H9 (cell line): ENCODE measurements at regions not wholly inside any gene's neighbourhood (a gene's known extent, or its start where the extent isn't known, plus 50 kb on each side); places are given as distances from the start of the nearest gene placed in this dataset.

Source experiments
- DNase-seq: peaks from one replicate; pipeline ENCODE4 v3.0.0-alpha.2; 2017
- H2AFZ ChIP-seq: one replicate; pipeline ENCODE4 v1.6.1; 2013; ENCODE audit warnings: mild to moderate bottlenecking, low read length, control low read depth, moderate library complexity
- H2AK5ac ChIP-seq: 2 replicates; pipeline ENCODE4 v1.6.1; 2013; ENCODE audit warnings: low read length, control low read depth, mixed read lengths; ENCODE audit not compliant: insufficient read length
- H2BK120ac ChIP-seq: one replicate; pipeline ENCODE4 v1.6.1; 2013; ENCODE audit warnings: low read depth, mild to moderate bottlenecking, low read length, control low read depth, inconsistent platforms; ENCODE audit not compliant: poor library complexity, severe bottlenecking
- H2BK12ac ChIP-seq: 2 replicates; pipeline ENCODE4 v1.6.1; 2013; ENCODE audit warnings: low read length, control low read depth, mixed read lengths, low read depth; ENCODE audit not compliant: insufficient read length
- H2BK15ac ChIP-seq: 2 replicates; pipeline ENCODE4 v1.6.1; 2013; ENCODE audit warnings: low read depth, low read length, control low read depth
- H2BK20ac ChIP-seq: one replicate; pipeline ENCODE4 v1.6.1; 2013; ENCODE audit warnings: low read depth, mild to moderate bottlenecking, low read length, control low read depth, inconsistent platforms; ENCODE audit not compliant: poor library complexity, severe bottlenecking
- H2BK5ac ChIP-seq: 2 replicates; pipeline ENCODE4 v1.6.1; 2013; ENCODE audit warnings: low read length, control low read depth, mixed read lengths; ENCODE audit not compliant: insufficient read length
- H3K14ac ChIP-seq: 2 replicates; pipeline ENCODE4 v1.6.1; 2013; ENCODE audit warnings: low read length, control low read depth; ENCODE audit not compliant: insufficient read depth
- H3K18ac ChIP-seq: 2 replicates; pipeline ENCODE4 v1.6.1; 2013; ENCODE audit warnings: low read depth, mild to moderate bottlenecking, mixed read lengths, low read length, control low read depth; ENCODE audit not compliant: insufficient read length
- H3K23ac ChIP-seq: 2 replicates; pipeline ENCODE4 v1.6.1; 2013; ENCODE audit warnings: low read length, control low read depth, mixed read lengths, low read depth; ENCODE audit not compliant: insufficient read length
- H3K23me2 ChIP-seq: 2 replicates; pipeline ENCODE4 v1.6.1; 2013; ENCODE audit warnings: low read depth, mild to moderate bottlenecking, mixed read lengths, low read length, control low read depth; ENCODE audit not compliant: insufficient read length, poor library complexity, severe bottlenecking
- H3K27ac ChIP-seq: 2 replicates; pipeline ENCODE4 v1.5.1; 2013; ENCODE audit warnings: low read length, control low read depth, mixed read lengths, low read depth; ENCODE audit not compliant: insufficient read length
- H3K27me3 ChIP-seq: 2 replicates; pipeline ENCODE4 v1.6.1; 2013; ENCODE audit warnings: low read length, control low read depth, inconsistent platforms; ENCODE audit not compliant: insufficient read depth
- H3K4ac ChIP-seq: 2 replicates; pipeline ENCODE4 v1.6.1; 2013; ENCODE audit warnings: low read depth, mild to moderate bottlenecking, control low read depth, inconsistent platforms, low read length, moderate library complexity
- H3K4me1 ChIP-seq: 2 replicates; pipeline ENCODE4 v1.6.1; 2013; ENCODE audit warnings: low read length, control low read depth, inconsistent platforms; ENCODE audit not compliant: insufficient read depth
- H3K4me2 ChIP-seq: 2 replicates; pipeline ENCODE4 v1.6.1; 2013; ENCODE audit warnings: low read length, control low read depth, mixed read lengths; ENCODE audit not compliant: insufficient read length, insufficient read depth
- H3K56ac ChIP-seq: 2 replicates; pipeline ENCODE4 v1.6.1; 2013; ENCODE audit warnings: low read depth, mild to moderate bottlenecking, mixed read lengths, low read length, control low read depth; ENCODE audit not compliant: insufficient read length
- H3K79me1 ChIP-seq: 2 replicates; pipeline ENCODE4 v1.6.1; 2013; ENCODE audit warnings: low read depth, mild to moderate bottlenecking, moderate library complexity, low read length, control low read depth, inconsistent platforms; ENCODE audit not compliant: insufficient read depth, poor library complexity, severe bottlenecking
- H3K79me2 ChIP-seq: 2 replicates; pipeline ENCODE4 v1.6.1; 2013; ENCODE audit warnings: low read length, control low read depth, inconsistent platforms; ENCODE audit not compliant: insufficient read depth
- H3K9ac ChIP-seq: 2 replicates; pipeline ENCODE4 v1.6.1; 2013; ENCODE audit warnings: low read length, control low read depth, mixed read lengths; ENCODE audit not compliant: insufficient read length; ENCODE audit errors: extremely low read depth
- H3K9me3 ChIP-seq: one replicate; pipeline ENCODE4 v1.6.1; 2013; ENCODE audit warnings: low read depth, low read length, inconsistent platforms; ENCODE audit not compliant: control insufficient read depth
- H3T11ph ChIP-seq: one replicate; pipeline ENCODE4 v1.6.1; 2013; ENCODE audit warnings: mild to moderate bottlenecking, low read length, control low read depth, inconsistent platforms
- H4K20me1 ChIP-seq: one replicate; pipeline ENCODE4 v1.6.1; 2013; ENCODE audit not compliant: control insufficient read depth, insufficient read length, insufficient read depth
- H4K5ac ChIP-seq: 2 replicates; pipeline ENCODE4 v1.6.1; 2013; ENCODE audit warnings: low read depth, mild to moderate bottlenecking, mixed read lengths, low read length, control low read depth; ENCODE audit not compliant: insufficient read length
- H4K8ac ChIP-seq: replicated peaks from 2 replicates; pipeline ENCODE4 v1.6.1; 2013; ENCODE audit warnings: low read length, control low read depth, mixed read lengths, low read depth; ENCODE audit not compliant: insufficient read length
- H4K91ac ChIP-seq: 2 replicates; pipeline ENCODE4 v1.6.1; 2013; ENCODE audit warnings: low read depth, mild to moderate bottlenecking, moderate library complexity, mixed read lengths, low read length, control low read depth; ENCODE audit not compliant: insufficient read length
- H3K27ac Mint-ChIP-seq, 3 experiments: 2 replicates in 2 of 3; 3 replicates in 1 of 3; pipeline ENCODE4 v1.8.0; 2020 to 2021; ENCODE audit warnings: mixed read lengths in 3 of 3, mild to moderate bottlenecking in 1 of 3, moderate library complexity in 1 of 3
- H3K27me3 Mint-ChIP-seq: 2 replicates; pipeline ENCODE4 v1.8.0; 2021; ENCODE audit warnings: low read depth, mild to moderate bottlenecking, moderate library complexity, mixed read lengths
- H3K36me3 Mint-ChIP-seq, 3 experiments: 2 replicates in 2 of 3; 3 replicates in 1 of 3; pipeline ENCODE4 v1.8.0; 2020 to 2021; ENCODE audit warnings: low read depth in 3 of 3, mixed read lengths in 3 of 3; ENCODE audit not compliant: insufficient read depth in 1 of 3
- H3K4me1 Mint-ChIP-seq, 2 experiments: 2 replicates each; pipeline ENCODE4 v1.8.0; 2020; ENCODE audit warnings: mixed read lengths in 2 of 2
- H3K4me3 Mint-ChIP-seq, 2 experiments: 2 replicates in 1 of 2; 3 replicates in 1 of 2; pipeline ENCODE4 v1.8.0; 2020 to 2021; ENCODE audit warnings: mild to moderate bottlenecking in 2 of 2, mixed read lengths in 2 of 2, moderate library complexity in 1 of 2
- H3K9me3 Mint-ChIP-seq, 2 experiments: 2 replicates in 1 of 2; 3 replicates in 1 of 2; pipeline ENCODE4 v1.8.0; 2020; ENCODE audit warnings: mild to moderate bottlenecking in 2 of 2, mixed read lengths in 2 of 2, moderate library complexity in 1 of 2
- WGBS: extraction: QIAGEN DNeasy Blood & Tissue Kit; methylation state at CpG from one replicate; pipeline ENCODE4 v1.1.7; 2013; ENCODE audit warnings: missing lambda C conversion rate, low lambda C conversion rate, mixed read lengths; ENCODE audit not compliant: insufficient read length; ENCODE audit errors: extremely low coverage; 5-methylcytosine and 5-hydroxymethylcytosine counted together
- TF ChIP-seq, protein P1 (sequence below): fragments of 200-600 bp; sonication (generic); conservative IDR thresholded peaks from 3 replicates; pipeline ENCODE4 v1.8.0; 2021; ENCODE audit warnings: antibody characterized with exemption, mild to moderate bottlenecking

DNA sequence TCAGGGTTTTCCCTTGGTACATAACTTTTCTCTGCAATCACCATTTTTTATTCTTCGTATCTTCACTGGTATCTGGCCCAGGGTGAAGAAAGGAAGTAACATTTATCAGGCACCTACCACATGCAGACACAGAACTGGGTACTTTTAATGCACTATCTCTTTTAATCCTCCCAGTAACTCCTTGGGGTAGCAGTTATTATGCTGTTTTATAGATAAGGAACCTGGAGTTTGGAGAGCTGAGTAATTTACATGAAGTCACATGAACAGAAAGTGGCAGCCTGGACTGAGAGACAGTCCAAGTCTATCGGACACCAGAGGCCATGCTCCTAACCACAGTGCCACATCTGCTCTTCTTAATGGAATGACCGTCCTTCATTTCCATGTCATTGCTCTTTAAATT lies 117.1 kb upstream of the PODXL start:
- no peak overlapping the region for H2BK15ac ChIP-seq
- H2BK5ac ChIP-seq, result no peak overlapping the region
- H3K27me3 ChIP-seq, result no peaks in the 10 kb centered on the region; the same call in 1 of the 2 replicates
- H3K23me2 ChIP-seq, result no peaks in the 10 kb centered on the region
- no peak overlapping the region for H2BK20ac ChIP-seq
- no peak overlapping the region for H3K18ac ChIP-seq
- H4K20me1 ChIP-seq, result no peaks in the 10 kb centered on the region
- no peaks in the 10 kb centered on the region; a peak in 1 of 7 replicates for H3K36me3 Mint-ChIP-seq
- no peak overlapping the region for H3K4ac ChIP-seq
- no peak overlapping the region for H2AFZ ChIP-seq
- no peak overlapping the region for H4K5ac ChIP-seq
- H3K4me2 ChIP-seq, result no peak overlapping the region
- H3K9ac ChIP-seq, result no peak overlapping the region
- H3K79me1 ChIP-seq, result no peaks in the 10 kb centered on the region
- no peak overlapping the region for H4K8ac ChIP-seq
- no peak overlapping the region for H4K91ac ChIP-seq
- H3K14ac ChIP-seq, result no peak overlapping the region
- no CpG with 5 or more reads among the region's 3 CpGs for WGBS
- no peak overlapping the region for H2AK5ac ChIP-seq
- H3K27ac Mint-ChIP-seq, result no peak overlapping the region
- H3T11ph ChIP-seq, result no peak overlapping the region
- H3K4me1 Mint-ChIP-seq, result no peaks in the 10 kb centered on the region
- H3K4me1 ChIP-seq, result no peaks in the 10 kb centered on the region
- H3K9me3 Mint-ChIP-seq, result no peaks in the 10 kb centered on the region
- no peak overlapping the region for H2BK12ac ChIP-seq
- no peak for DNase-seq
- no peak overlapping the region for H3K4me3 Mint-ChIP-seq
- H3K27me3 Mint-ChIP-seq, result peaks cover 13% of the 10 kb centered on the region
- no peak overlapping the region for H3K23ac ChIP-seq
- H3K79me2 ChIP-seq, result no peaks in the 10 kb centered on the region
- TF ChIP-seq, protein P1, sequence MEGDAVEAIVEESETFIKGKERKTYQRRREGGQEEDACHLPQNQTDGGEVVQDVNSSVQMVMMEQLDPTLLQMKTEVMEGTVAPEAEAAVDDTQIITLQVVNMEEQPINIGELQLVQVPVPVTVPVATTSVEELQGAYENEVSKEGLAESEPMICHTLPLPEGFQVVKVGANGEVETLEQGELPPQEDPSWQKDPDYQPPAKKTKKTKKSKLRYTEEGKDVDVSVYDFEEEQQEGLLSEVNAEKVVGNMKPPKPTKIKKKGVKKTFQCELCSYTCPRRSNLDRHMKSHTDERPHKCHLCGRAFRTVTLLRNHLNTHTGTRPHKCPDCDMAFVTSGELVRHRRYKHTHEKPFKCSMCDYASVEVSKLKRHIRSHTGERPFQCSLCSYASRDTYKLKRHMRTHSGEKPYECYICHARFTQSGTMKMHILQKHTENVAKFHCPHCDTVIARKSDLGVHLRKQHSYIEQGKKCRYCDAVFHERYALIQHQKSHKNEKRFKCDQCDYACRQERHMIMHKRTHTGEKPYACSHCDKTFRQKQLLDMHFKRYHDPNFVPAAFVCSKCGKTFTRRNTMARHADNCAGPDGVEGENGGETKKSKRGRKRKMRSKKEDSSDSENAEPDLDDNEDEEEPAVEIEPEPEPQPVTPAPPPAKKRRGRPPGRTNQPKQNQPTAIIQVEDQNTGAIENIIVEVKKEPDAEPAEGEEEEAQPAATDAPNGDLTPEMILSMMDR, result no peak
- no peaks in the 10 kb centered on the region for H3K9me3 ChIP-seq
- H2BK120ac ChIP-seq, result no peak overlapping the region
- H3K27ac ChIP-seq, result no peak overlapping the region
- no peak overlapping the region for H3K56ac ChIP-seq
